Effector memory CD8-positive, alpha-beta T cell (primary cell): ENCODE measurements at regions not wholly inside any gene's neighbourhood (a gene's known extent, or its start where the extent isn't known, plus 50 kb on each side); places are given as distances from the start of the nearest gene placed in this dataset.

ENCODE experiments used
- ATAC-seq: fragments of 150-1000 bp; cut with Tn5 transposase; replicated peaks from 2 replicates; pipeline ENCODE4 v1.10.0; 2021; ENCODE audit warnings: mild to moderate bottlenecking, moderate library complexity
- DNase-seq, 3 experiments: peaks; one replicate each; pipeline ENCODE4 v3.0.0; 2021
- H3K27ac Mint-ChIP-seq, 2 donors: one replicate each; pipeline ENCODE4 v1.8.0; 2022; ENCODE audit warnings: mild to moderate bottlenecking in 2 of 2, mixed read lengths in 2 of 2, moderate library complexity in 2 of 2
- H3K27me3 Mint-ChIP-seq, 2 donors: one replicate each; pipeline ENCODE4 v1.8.0; 2022; ENCODE audit warnings: mixed read lengths in 2 of 2
- H3K36me3 Mint-ChIP-seq: one replicate; pipeline ENCODE4 v1.8.0; 2022; ENCODE audit warnings: mild to moderate bottlenecking, moderate library complexity, mixed read lengths; ENCODE audit not compliant: insufficient read depth
- H3K4me1 Mint-ChIP-seq, 2 donors: one replicate each; pipeline ENCODE4 v1.8.0; 2022; ENCODE audit warnings: low read depth in 2 of 2, mixed read lengths in 2 of 2
- H3K4me3 Mint-ChIP-seq, 2 donors: one replicate each; pipeline ENCODE4 v1.8.0; 2022; ENCODE audit warnings: mild to moderate bottlenecking in 2 of 2, mixed read lengths in 2 of 2, moderate library complexity in 2 of 2
- H3K9me3 Mint-ChIP-seq, 2 donors: one replicate each; pipeline ENCODE4 v1.8.0; 2022; ENCODE audit warnings: mixed read lengths in 2 of 2

- H3K9me3 Mint-ChIP-seq: no peaks in the 10 kb centered on the region
- no peak overlapping the region for H3K4me3 Mint-ChIP-seq
- H3K27me3 Mint-ChIP-seq: no peaks in the 10 kb centered on the region
- peaks cover 0 to 1% of the 10 kb centered on the region in 2 donors for H3K4me1 Mint-ChIP-seq
- DNase-seq: no peak
- peaks cover 7% of the 10 kb centered on the region for H3K36me3 Mint-ChIP-seq
- no peak overlapping the region for H3K27ac Mint-ChIP-seq
- ATAC-seq: no peak
Observed at GRCh38 chr22:49613511-49614270, 214.0 kb downstream of the BRD1 start.

GRCh38 chr22:49613108-49613507 lies 214.6 kb downstream of the BRD1 start:
- no peak for ATAC-seq

GRCh38 chr22:49609207-49609876 lies 218.3 kb downstream of the BRD1 start:
- Mint-ChIP-seq H3K4me3 (no peak overlapping the region), H3K27ac (no peak overlapping the region), H3K27me3 (no peaks in the 10 kb centered on the region), H3K36me3 (peaks cover 7% of the 10 kb centered on the region), H3K4me1 (no peaks in the 10 kb centered on the region), H3K9me3 (peaks cover 0 to 4% of the 10 kb centered on the region in 2 donors)
- no peak for DNase-seq
- ATAC-seq: no peak

More at GRCh38 chr22:49613108-49613507, 214.6 kb downstream of the BRD1 start:
- Mint-ChIP-seq H3K27ac (no peak overlapping the region), H3K27me3 (no peaks in the 10 kb centered on the region), H3K4me1 (no peaks in the 10 kb centered on the region), H3K36me3 (peaks cover 4% of the 10 kb centered on the region), H3K4me3 (no peak overlapping the region), H3K9me3 (no peaks in the 10 kb centered on the region)
- DNase-seq: no peak

GRCh38 chr22:49608660-49609059 lies 219.0 kb downstream of the BRD1 start:
- no peak for ATAC-seq

GRCh38 chr22:49608228-49608627 lies 219.4 kb downstream of the BRD1 start:
- Mint-ChIP-seq H3K4me3 (no peak overlapping the region), H3K9me3 (peaks cover 0 to 6% of the 10 kb centered on the region in 2 donors), H3K27me3 (no peaks in the 10 kb centered on the region), H3K27ac (no peak overlapping the region), H3K36me3 (peaks cover 7% of the 10 kb centered on the region), H3K4me1 (no peaks in the 10 kb centered on the region)
- DNase-seq (no peak), ATAC-seq (no peak)

More at GRCh38 chr22:49608660-49609059, 219.0 kb downstream of the BRD1 start:
- Mint-ChIP-seq H3K4me3 (no peak overlapping the region), H3K9me3 (peaks cover 0 to 6% of the 10 kb centered on the region in 2 donors), H3K27ac (no peak overlapping the region), H3K27me3 (no peaks in the 10 kb centered on the region), H3K4me1 (no peaks in the 10 kb centered on the region), H3K36me3 (peaks cover 7% of the 10 kb centered on the region)
- DNase-seq: no peak

GRCh38 chr22:49607821-49608220 lies 219.9 kb downstream of the BRD1 start:
- peaks cover 7% of the 10 kb centered on the region for H3K36me3 Mint-ChIP-seq
- H3K27ac Mint-ChIP-seq: no peak overlapping the region
- H3K27me3 Mint-ChIP-seq: no peaks in the 10 kb centered on the region
- no peak for DNase-seq
- peaks cover 0 to 6% of the 10 kb centered on the region in 2 donors for H3K9me3 Mint-ChIP-seq
- H3K4me3 Mint-ChIP-seq: no peak overlapping the region
- no peaks in the 10 kb centered on the region for H3K4me1 Mint-ChIP-seq
- ATAC-seq: no peak

GRCh38 chr22:49606562-49607290 lies 220.9 kb downstream of the BRD1 start:
- no peak overlapping the region for H3K4me3 Mint-ChIP-seq
- ATAC-seq (no peak), DNase-seq (no peak)
- no peaks in the 10 kb centered on the region for H3K4me1 Mint-ChIP-seq
- peaks cover 0 to 6% of the 10 kb centered on the region in 2 donors for H3K9me3 Mint-ChIP-seq
- no peaks in the 10 kb centered on the region for H3K27me3 Mint-ChIP-seq
- H3K27ac Mint-ChIP-seq: no peak overlapping the region
- H3K36me3 Mint-ChIP-seq: peaks cover 7% of the 10 kb centered on the region

- H3K4me1 Mint-ChIP-seq: peaks cover 0 to 2% of the 10 kb centered on the region in 2 donors
- H3K9me3 Mint-ChIP-seq: peaks cover 0 to 6% of the 10 kb centered on the region in 2 donors
- ATAC-seq: no peak
- H3K36me3 Mint-ChIP-seq: peaks cover 3% of the 10 kb centered on the region
- no peak overlapping the region for H3K27ac Mint-ChIP-seq
- DNase-seq: no peak
- no peak overlapping the region for H3K4me3 Mint-ChIP-seq
- H3K27me3 Mint-ChIP-seq: no peaks in the 10 kb centered on the region
Observed at GRCh38 chr22:49604732-49605302, 222.9 kb downstream of the BRD1 start.

GRCh38 chr22:49603016-49603415 lies 224.7 kb downstream of the BRD1 start:
- Mint-ChIP-seq H3K9me3 (peaks cover 0 to 6% of the 10 kb centered on the region in 2 donors), H3K27me3 (no peaks in the 10 kb centered on the region), H3K4me1 (peaks cover 0 to 2% of the 10 kb centered on the region in 2 donors), H3K4me3 (no peak overlapping the region), H3K36me3 (peaks cover 3% of the 10 kb centered on the region), H3K27ac (no peak overlapping the region)
- ATAC-seq (no peak), DNase-seq (no peak)

- Mint-ChIP-seq H3K4me3 (no peak overlapping the region), H3K9me3 (peaks cover 0 to 6% of the 10 kb centered on the region in 2 donors), H3K27me3 (no peaks in the 10 kb centered on the region), H3K36me3 (no peaks in the 10 kb centered on the region), H3K4me1 (peaks cover 0 to 2% of the 10 kb centered on the region in 2 donors), H3K27ac (no peak overlapping the region)
- ATAC-seq (no peak), DNase-seq (no peak)
Observed at GRCh38 chr22:49602481-49602880, 225.2 kb downstream of the BRD1 start.

GRCh38 chr22:49601614-49602321 lies 225.9 kb downstream of the BRD1 start:
- no peak for ATAC-seq
- Mint-ChIP-seq H3K27ac (no peak overlapping the region), H3K9me3 (peaks cover 0 to 6% of the 10 kb centered on the region in 2 donors), H3K4me1 (peaks cover 0 to 2% of the 10 kb centered on the region in 2 donors), H3K27me3 (no peaks in the 10 kb centered on the region), H3K4me3 (no peak overlapping the region), H3K36me3 (no peaks in the 10 kb centered on the region)
- DNase-seq: no peak

- H3K4me1 Mint-ChIP-seq: peaks cover 0 to 2% of the 10 kb centered on the region in 2 donors
- H3K27me3 Mint-ChIP-seq: no peaks in the 10 kb centered on the region
- no peak overlapping the region for H3K27ac Mint-ChIP-seq
- no peaks in the 10 kb centered on the region for H3K36me3 Mint-ChIP-seq
- no peak for ATAC-seq
- H3K4me3 Mint-ChIP-seq: no peak overlapping the region
- no peak for DNase-seq
- H3K9me3 Mint-ChIP-seq: peaks cover 0 to 6% of the 10 kb centered on the region in 2 donors
Observed at GRCh38 chr22:49600891-49601431, 226.7 kb downstream of the BRD1 start.
